ENCODE measurements at regions not wholly inside any gene's neighbourhood (a gene's known extent, or its start where the extent isn't known, plus 50 kb on each side); places are given as distances from the start of the nearest gene placed in this dataset.

DNA sequence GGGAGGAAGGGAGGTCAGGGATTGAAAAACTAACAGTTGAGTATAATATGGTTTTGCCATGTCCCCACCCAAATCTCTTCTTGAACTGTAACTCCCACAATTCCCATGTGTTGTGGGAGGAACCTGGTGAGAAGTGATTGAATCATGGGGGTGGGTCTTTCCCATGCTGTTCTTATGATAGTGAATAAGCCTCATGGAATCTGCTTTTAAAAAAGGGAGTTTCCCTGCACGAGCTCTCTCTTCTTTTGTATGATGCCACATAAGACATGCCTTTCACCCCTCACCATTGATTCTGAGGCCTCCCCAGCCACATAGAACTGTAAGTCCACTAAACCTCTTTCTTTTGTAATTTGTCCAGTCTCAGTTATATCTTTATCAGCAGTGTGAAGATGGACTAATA is 833.4 kb upstream of the MAP3K7 start:
- no peaks in the 10 kb centered on the region for H3K79me2 ChIP-seq (ENCODE audit: control insufficient read depth in 1 of 2, insufficient read depth in 2 of 2, low read length in 2 of 2)
- H3K18ac ChIP-seq (ENCODE audit: extremely low read depth, low read length) = no peak overlapping the region
- no peaks in the 10 kb centered on the region for H3K23me2 ChIP-seq (ENCODE audit: low read depth, low read length)
- no peak for FAIRE-seq
- H3K27ac ChIP-seq (ENCODE audit: low read depth, low read length) = no peak overlapping the region
- no peak overlapping the region for H3K4me3 ChIP-seq (ENCODE audit: extremely low read depth in 1 of 4, insufficient read depth in 2 of 4, low read depth in 3 of 4, low read length in 4 of 4)
- peaks cover 0 to 4% of the 10 kb centered on the region in 2 experiments; a peak in 2 of 4 replicates for H3K9me3 ChIP-seq (ENCODE audit: insufficient read depth in 2 of 2, low read depth in 1 of 2, low read length in 1 of 2)
- no peak overlapping the region for H2AK5ac ChIP-seq (ENCODE audit: low read depth, low read length)
- H2BK5ac ChIP-seq (ENCODE audit: low read depth, low read length) = no peak overlapping the region
- H4K8ac ChIP-seq (ENCODE audit: extremely low read depth, insufficient read depth, low read length) = no peak overlapping the region
- no peaks in the 10 kb centered on the region for H3K27me3 ChIP-seq (replicated peaks in 1 of 4; ENCODE audit: control insufficient read depth in 3 of 4, extremely low read depth in 1 of 4, insufficient read depth in 3 of 4, low read length in 3 of 4)
- H3K9ac ChIP-seq (replicated peaks in 1 of 4; ENCODE audit: extremely low read depth in 1 of 4, low read depth in 3 of 4, low read length in 3 of 4) = no peak overlapping the region
- H2AFZ ChIP-seq (ENCODE audit: low read length) = no peak overlapping the region
- no peak overlapping the region for H3K4me2 ChIP-seq (ENCODE audit: insufficient read depth in 1 of 2, low read depth in 2 of 2, low read length in 2 of 2)
- no peak overlapping the region for H4K5ac ChIP-seq (ENCODE audit: insufficient read length, low read depth, low read length)
- H2BK12ac ChIP-seq (ENCODE audit: low read depth, low read length) = no peak overlapping the region
- no peak overlapping the region for H2BK120ac ChIP-seq (replicated peaks; ENCODE audit: low read depth, low read length)
- no peak overlapping the region for H4K91ac ChIP-seq (replicated peaks; ENCODE audit: insufficient read length, low read length)
- H3K4me1 ChIP-seq (replicated peaks in 1 of 4; ENCODE audit: control insufficient read depth in 3 of 4, insufficient read depth in 4 of 4, low read length in 3 of 4) = peaks cover 0 to 4% (median 0%) of the 10 kb centered on the region in 4 experiments; a peak in 1 of 7 replicates
- no peaks in the 10 kb centered on the region for H4K20me1 ChIP-seq (replicated peaks in 1 of 2; ENCODE audit: control insufficient read depth in 1 of 2, insufficient read depth in 2 of 2, low read length in 2 of 2)
- H3K56ac ChIP-seq (replicated peaks; ENCODE audit: insufficient read length, low read depth, low read length) = no peak overlapping the region
- CTCF ChIA-PET (ENCODE audit: partially characterized antibody) = interaction anchor here (0.7 to 1.6 kb wide), 2 partner anchors 91 to 661 kb away, joined by 5 to 6 read pairs; no protein-coding TSS in a partner anchor
- H3K36me3 ChIP-seq (ENCODE audit: control insufficient read depth in 2 of 4, insufficient read depth in 4 of 4, low read length in 3 of 4) = no peaks in the 10 kb centered on the region
- no peak overlapping the region for H2BK20ac ChIP-seq (ENCODE audit: low read length)
- POLR2A ChIA-PET (ENCODE audit: partially characterized antibody) = no interaction called here
- WGBS, 2 experiments (ENCODE audit: extremely low coverage in 1 of 2, insufficient coverage in 1 of 2, insufficient read length in 1 of 2, insufficient replicate concordance in 2 of 2, low coverage in 1 of 2, low lambda C conversion rate in 2 of 2, missing lambda C conversion rate in 1 of 2) = 100% methylated on average over 1 of the region's 1 CpG; no CpG with 5 or more reads in 1 of the 2 experiments
- no peak overlapping the region for H3K4ac ChIP-seq (replicated peaks; ENCODE audit: insufficient read length, low read depth, low read length)
- no peak overlapping the region for H2BK15ac ChIP-seq (ENCODE audit: low read length)
- no peak for DNase-seq (ENCODE audit: low read depth in 1 of 2, low spot score in 2 of 2)
- H3K23ac ChIP-seq (ENCODE audit: insufficient read length) = no peak overlapping the region
- H3K14ac ChIP-seq (ENCODE audit: insufficient read length) = no peak overlapping the region
- no peaks in the 10 kb centered on the region for H3K79me1 ChIP-seq (ENCODE audit: low read depth, low read length)
- no peak for TF ChIP-seq KDM1A (IDR thresholded peaks at IDR 0.05; ENCODE audit: borderline replicate concordance, low read length)
- TF ChIP-seq POLR2AphosphoS5 (IDR thresholded peaks at IDR 0.05; ENCODE audit: low read depth, low read length) = no peak
- TF ChIP-seq BACH1 (IDR thresholded peaks at IDR 0.05; ENCODE audit: low read length) = no peak
- no peak for TF ChIP-seq TEAD4 (IDR thresholded peaks at IDR 0.05; ENCODE audit: low read depth, low read length)
- TF ChIP-seq CEBPB (IDR thresholded peaks at IDR 0.05; ENCODE audit: low read depth, low read length) = no peak
- TF ChIP-seq GABPA (IDR thresholded peaks at IDR 0.05; ENCODE audit: borderline replicate concordance, insufficient read depth, low read length) = no peak
- TF ChIP-seq JUN (IDR thresholded peaks at IDR 0.05; ENCODE audit: low read depth, low read length) = no peak
- no peak for TF ChIP-seq SIX5 (IDR thresholded peaks at IDR 0.05; ENCODE audit: low read depth, low read length)
- no peak for TF ChIP-seq RBBP5 (IDR thresholded peaks at IDR 0.05; ENCODE audit: borderline replicate concordance, low read depth, low read length)
- no peak for TF ChIP-seq SUZ12 (IDR thresholded peaks at IDR 0.05; ENCODE audit: low read length)
- TF ChIP-seq TBP (IDR thresholded peaks at IDR 0.05; ENCODE audit: low read depth, low read length) = no peak
- no peak for TF ChIP-seq HDAC6 (IDR thresholded peaks at IDR 0.05; ENCODE audit: low read depth, low read length)
- no peak for TF ChIP-seq POU5F1 (IDR thresholded peaks at IDR 0.05; ENCODE audit: low read depth, low read length)
- no peak for TF ChIP-seq SP4 (IDR thresholded peaks at IDR 0.05; ENCODE audit: low read length)

All from H1 (cell line).